ENCODE measurements at regions not wholly inside any gene's neighbourhood (a gene's known extent, or its start where the extent isn't known, plus 50 kb on each side); places are given as distances from the start of the nearest gene placed in this dataset.
"Not testable (repeated sequence)": the region's sequence is repeated elsewhere in the genome, so short reads cannot be mapped to it uniquely, and the experiment has no call there.

DNA sequence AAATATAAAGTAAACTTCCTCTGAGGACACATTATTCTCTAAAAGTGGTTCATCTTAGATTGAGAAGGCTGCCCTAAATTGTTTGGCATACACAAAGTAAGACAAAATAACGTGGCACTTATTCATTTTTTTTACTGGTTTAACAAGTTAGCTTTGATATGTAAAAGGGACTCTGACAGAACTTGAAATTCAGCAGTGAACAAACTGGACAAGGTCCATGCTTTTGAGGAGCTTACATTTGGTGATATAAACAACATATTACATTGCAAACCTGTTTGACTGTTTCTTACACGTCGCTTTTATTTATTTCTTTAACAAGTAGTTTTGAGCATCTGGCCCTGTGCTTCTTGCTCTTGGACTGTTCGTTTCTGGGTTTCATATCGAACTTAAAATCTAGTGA lies 253.1 kb upstream of the POM121L12 start:
- DNase-seq (ENCODE audit: low read depth in 4 of 4, low spot score in 3 of 4): no peak

- DNase-seq (ENCODE audit: low read depth in 4 of 4, low spot score in 3 of 4): no peak
Observed at GRCh38 chr7:52781250-52781649, 254.2 kb upstream of the POM121L12 start.

- DNase-seq (ENCODE audit: low read depth in 4 of 4, low spot score in 3 of 4): no peak
Observed at GRCh38 chr7:52779004-52779403, 256.4 kb upstream of the POM121L12 start.

DNA sequence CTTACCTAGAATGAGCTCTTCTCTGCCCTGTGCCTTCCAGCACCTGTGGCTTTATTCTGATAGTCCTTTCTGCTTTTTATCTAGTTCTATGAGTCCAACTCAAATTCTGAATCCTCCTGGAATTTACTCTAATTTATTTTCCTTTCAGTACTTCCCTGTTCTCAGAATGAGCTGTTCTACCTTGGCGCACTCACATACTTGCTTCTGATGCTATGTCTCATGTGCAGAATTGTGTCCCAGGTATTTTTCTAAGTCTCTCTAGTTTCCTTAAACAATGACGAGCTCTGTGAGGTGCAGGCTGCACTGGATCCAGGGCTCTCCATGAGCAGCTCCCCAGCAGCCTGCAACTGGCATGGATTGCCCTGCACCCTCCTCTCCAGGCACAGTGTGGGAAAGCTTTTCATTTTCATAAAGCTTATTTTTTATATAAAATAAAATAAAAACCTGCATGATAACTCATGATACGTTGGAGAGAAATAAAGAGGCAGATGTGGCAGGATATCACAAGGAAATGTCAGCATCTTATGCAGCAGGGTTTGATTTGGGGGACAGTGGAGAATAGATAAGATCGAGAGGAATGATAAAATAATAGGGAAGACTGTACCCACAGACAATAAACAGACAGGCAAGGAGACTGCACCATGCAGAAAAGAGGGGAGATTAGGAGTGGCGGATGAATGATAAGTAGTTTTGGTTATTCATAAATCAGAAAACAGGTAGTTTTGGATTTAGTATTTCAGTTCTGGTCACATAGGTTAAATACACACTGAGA lies 258.2 kb upstream of the POM121L12 start:
- DNase-seq (ENCODE audit: low read depth in 4 of 4, low spot score in 3 of 4): no peak

GRCh38 chr7:52775876-52776275 lies 259.6 kb upstream of the POM121L12 start:
- DNase-seq (ENCODE audit: low read depth in 4 of 4, low spot score in 3 of 4): no peak

DNA sequence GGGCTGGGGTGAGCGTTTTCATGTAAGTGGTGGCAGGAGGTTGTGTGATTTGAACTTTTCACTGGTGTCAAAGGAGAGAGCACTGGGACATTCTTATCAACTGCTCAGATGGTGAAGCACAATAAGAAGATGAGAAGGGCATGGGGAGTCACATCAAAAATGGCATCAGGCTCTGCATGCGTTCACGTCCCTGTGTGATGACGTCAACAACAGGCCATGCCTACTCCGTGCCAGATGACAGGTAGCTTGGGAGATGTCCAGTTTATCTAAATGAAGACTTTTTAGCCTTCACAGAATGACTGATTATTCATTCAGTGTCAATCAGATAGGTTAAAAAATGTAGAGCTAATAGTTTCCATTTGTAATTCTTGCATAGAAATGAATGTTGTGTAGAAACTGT lies 264.3 kb upstream of the POM121L12 start:
- DNase-seq (ENCODE audit: low read depth in 4 of 4, low spot score in 3 of 4): no peak

DNA sequence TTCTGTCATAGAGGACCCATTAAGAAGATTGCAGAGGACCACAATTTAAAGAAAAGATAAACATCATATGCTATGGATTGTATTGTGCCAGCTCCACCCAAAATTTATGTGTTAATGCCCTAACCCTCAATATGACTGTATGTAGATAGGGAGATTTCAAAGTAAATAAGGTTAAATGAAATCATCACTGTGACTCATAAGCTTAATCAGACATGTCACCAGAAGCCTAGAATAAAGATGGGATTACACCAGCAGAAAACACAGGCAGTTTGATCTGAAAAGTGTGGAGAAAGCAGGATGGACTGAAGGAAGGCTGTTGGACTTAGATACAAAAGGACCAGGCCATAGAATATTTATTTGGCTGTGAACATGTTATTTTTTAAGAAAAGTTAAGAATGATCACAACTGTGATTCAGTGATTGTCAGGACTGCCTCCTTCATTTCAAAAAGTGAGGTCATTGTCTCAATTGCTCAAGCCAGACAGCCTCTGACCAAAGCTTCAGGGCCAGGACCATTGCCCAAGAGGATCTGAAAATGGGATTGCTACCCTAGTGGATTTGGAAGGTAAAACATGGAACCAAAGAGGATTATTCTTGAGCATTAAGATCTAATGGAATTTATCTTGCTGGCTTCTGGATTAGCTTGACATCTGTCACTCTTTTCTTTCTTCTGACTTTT lies 270.8 kb upstream of the POM121L12 start:
- DNase-seq (ENCODE audit: low read depth in 4 of 4, low spot score in 3 of 4): no peak

- DNase-seq (ENCODE audit: low read depth in 4 of 4, low spot score in 3 of 4): no peak
Observed at GRCh38 chr7:52758356-52758755, 277.1 kb upstream of the POM121L12 start.

DNA sequence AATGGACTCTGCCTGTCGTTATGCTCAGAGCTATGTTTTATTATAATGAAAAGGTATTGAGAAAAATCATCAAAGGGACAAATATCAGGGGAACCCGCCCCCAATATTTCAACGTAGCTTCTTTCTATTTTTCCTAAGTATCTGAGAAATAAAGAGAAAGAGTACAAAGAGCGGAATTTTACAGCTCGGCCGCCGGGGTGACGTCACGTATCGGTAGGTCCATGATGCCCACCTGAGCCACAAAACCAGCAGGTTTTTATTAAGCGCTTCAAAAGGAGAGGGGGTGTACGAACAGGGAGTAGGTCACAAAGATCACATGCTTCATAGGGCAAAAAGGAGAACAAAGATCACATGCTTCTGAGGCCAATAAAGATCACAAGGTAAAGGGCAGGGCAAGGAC lies 281.6 kb upstream of the POM121L12 start:
- no peak for DNase-seq (ENCODE audit: low read depth in 4 of 4, low spot score in 3 of 4)

GRCh38 chr7:52752891-52753290 lies 282.5 kb upstream of the POM121L12 start:
- DNase-seq (ENCODE audit: low read depth in 4 of 4, low spot score in 3 of 4): no peak

DNA sequence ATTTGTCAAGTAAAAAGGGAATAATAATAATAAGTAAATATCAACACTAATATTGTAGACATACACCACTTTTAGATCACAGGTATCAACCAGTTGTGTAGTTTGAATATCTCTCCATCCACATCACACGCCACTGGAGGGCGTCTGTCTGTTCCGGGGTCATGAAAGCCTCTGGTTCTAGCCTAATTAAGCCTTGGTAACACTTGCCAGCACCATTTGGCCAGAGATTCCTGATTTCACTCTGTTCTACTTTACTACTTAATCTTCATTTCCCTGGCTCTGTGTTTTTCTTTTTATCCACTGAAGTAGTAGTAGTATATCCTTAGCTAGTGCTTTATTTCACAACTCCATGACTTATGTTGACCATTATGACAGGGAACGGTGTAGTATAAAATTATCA lies 285.6 kb upstream of the POM121L12 start:
- no peak for DNase-seq (ENCODE audit: low read depth in 4 of 4, low spot score in 3 of 4)

DNA sequence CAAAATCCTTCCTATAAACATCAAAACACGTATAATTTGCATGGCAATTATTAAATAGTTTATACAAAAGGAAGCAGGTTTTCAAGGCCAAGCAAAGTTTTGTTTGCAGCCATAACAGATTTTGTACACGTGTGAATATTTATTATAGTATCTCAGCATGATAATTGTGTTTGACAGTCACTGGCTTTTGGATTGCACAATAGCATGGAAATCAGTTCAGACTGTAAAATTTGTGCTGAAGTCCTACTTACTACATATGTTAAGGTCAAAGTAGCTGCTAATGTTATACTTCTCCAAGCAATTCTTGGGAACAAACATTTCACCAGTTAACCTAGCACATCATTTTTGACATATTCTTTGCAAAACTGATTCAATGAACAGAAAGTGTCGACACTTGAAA lies 287.6 kb upstream of the POM121L12 start:
- DNase-seq (ENCODE audit: low read depth in 4 of 4, low spot score in 3 of 4): no peak

GRCh38 chr7:52741670-52742290 lies 293.7 kb upstream of the POM121L12 start:
- DNase-seq (ENCODE audit: low read depth in 4 of 4, low spot score in 3 of 4): no peak

DNA sequence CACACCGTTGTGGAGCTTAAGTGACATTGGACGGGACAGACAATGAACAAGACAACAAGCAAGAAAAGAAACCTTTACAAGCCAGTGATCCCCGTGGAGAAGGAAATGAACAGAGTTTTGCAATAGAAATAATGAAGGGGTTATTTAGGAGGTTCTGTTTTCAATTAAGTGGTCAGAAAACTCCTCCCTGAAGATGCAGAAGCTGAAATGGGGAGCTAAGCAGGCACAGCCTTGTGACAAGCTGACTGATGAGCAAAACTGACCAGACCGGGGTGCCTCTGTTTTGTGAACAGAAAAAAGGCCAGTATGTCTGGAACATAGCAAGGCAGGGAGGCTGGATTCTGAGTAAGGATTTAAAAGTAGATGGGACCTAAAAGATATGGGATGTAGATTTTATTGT lies 299.8 kb upstream of the POM121L12 start:
- no peak for DNase-seq (ENCODE audit: low read depth in 4 of 4, low spot score in 3 of 4)

GRCh38 chr7:52728683-52729082 lies 306.8 kb upstream of the POM121L12 start:
- not testable (repeated sequence) for DNase-seq (ENCODE audit: low read depth in 4 of 4, low spot score in 3 of 4)

DNA sequence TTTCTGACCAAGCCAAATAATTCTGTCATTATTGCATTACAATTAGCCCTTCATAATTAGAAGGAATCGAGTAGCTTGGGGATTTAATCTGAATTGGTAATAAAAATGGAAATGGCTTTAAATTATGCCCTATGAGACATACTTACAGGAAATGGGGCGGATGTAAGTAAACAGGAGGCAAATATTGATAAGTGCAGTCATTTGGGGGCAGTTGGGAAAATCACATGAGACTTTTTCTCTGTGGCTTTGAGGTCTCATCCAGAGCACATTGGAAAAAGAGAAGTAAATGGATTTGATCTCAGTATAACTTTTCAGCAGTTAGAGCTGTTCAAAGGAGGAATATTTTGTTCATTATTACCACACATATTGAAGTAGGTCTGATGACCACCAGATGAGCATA lies 307.8 kb upstream of the POM121L12 start:
- DNase-seq (ENCODE audit: low read depth in 4 of 4, low spot score in 3 of 4): no peak

DNA sequence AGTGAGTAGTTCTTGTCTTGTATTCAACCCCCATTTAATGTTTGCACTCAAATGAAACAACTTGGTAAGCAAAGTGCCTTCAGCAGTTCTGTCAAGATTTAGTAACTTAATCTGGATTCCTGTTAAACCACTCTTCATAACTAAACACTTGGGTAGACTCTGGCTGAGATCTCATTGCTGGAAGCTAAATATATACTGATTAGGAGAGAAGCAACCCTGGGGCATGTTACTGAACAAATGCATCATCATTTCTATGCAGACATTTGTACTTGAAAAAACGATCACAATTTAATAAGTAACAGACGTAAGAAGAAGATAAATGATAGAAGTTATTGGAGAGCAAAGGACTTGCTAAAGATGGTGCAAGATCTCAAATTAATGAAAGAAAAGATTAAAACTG lies 308.4 kb upstream of the POM121L12 start:
- DNase-seq (ENCODE audit: low read depth in 4 of 4, low spot score in 3 of 4): no peak

DNA sequence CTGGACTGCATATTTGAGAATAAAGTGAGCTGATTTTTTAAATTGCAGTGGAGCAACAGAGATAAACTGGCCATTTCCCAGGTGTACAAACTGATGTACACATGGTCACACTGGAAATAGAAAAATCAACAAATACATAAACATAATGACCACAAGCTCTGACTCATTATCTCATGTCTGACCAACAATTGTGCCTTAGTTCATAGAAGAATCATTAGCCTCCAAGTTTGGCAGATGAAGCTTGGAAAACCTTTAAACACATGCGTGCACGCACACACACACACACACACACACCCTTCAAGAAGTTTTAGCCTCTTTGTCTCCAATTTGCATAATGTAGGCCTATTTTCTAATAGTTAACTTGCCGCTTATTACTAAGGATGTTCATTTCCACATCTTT lies 308.9 kb upstream of the POM121L12 start:
- no peak for DNase-seq (ENCODE audit: low read depth in 4 of 4, low spot score in 3 of 4)

DNA sequence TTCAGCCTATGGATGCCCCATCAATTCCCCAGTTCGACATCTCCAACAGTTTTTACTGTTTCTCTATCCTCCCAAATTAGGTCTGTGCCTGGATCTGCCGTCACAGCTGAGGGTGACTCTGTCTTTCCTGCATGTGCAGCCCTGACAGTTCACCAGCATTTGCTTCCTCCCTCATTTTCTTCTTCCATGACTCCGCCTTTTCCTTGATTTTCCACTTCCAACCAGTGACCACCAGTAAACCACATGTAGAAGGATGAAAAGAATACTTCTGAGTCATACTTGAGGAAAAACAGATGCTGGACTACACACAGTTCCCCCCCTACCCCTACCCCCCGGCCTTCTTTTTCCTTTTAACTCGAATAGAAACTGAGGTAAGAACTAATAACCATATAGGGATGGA lies 311.8 kb upstream of the POM121L12 start:
- no peak for DNase-seq (ENCODE audit: low read depth in 4 of 4, low spot score in 3 of 4)

DNA sequence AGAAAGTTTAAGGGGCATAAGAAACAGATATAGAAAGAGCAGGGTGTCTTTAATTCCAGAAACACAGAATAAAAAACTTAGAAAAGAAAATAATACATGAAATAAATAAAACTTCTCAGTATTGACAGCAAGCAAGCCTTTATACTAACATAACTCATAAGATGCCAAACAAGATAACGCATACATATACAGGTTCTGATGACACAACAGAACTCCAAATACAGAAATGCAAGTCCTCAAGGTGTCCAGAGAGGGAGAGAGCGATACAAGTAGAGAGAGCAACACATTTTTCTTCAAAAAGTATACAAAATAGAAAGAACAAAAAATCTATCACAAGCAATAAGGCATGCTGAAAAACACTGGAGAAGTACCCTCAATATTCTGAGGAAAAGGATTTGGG lies 314.6 kb upstream of the POM121L12 start:
- no peak for DNase-seq (ENCODE audit: low read depth in 4 of 4, low spot score in 3 of 4)

GRCh38 chr7:52719677-52720076 lies 315.8 kb upstream of the POM121L12 start:
- DNase-seq (ENCODE audit: low read depth in 4 of 4, low spot score in 3 of 4): no peak

DNA sequence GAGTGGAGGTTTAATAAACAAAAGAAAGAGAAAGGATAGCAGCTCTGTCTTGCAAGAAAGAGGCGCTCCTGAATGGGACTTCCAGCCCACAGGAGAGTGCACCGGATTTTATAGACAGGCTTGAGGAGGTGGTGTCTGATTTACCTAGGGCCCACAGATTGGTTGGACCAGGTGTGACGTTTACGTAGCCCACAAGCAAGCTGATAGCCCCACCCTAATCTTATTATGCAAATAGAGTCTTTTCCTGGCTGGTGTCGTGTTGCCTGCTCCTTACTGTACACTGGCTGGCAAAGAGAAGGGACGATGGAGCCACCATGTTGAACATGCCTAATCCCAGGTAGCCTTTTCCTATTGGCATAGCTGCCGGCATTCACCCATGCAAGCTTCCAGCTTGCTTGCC lies 319.7 kb upstream of the POM121L12 start:
- DNase-seq (ENCODE audit: low read depth in 4 of 4, low spot score in 3 of 4): no peak

All from left renal pelvis (tissue), 4 donors.